ENCODE measurements at regions not wholly inside any gene's neighbourhood (a gene's known extent, or its start where the extent isn't known, plus 50 kb on each side); places are given as distances from the start of the nearest gene placed in this dataset.

GRCh38 chr13:85445534-85445933 lies 353.7 kb downstream of the SLITRK6 start:
- FAIRE-seq = no peak

DNA sequence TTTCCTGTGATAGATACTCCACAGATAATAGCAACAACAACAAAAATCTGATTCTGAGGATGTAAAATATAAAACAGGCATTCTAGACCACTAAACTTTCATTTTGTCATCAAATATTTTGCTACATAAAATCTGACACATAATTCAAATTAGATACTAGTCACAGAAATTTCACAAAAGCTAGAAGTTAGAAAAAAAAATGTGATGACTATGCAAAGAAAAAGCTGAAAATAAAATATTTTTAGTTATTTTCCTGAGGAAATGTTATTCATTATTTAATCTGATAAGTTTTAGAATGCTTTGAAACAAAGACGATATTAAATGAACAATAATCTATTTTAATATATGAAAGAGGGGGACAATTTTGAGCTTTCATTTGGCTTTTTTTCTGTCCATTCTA lies 357.2 kb downstream of the SLITRK6 start:
- no peak for FAIRE-seq

DNA sequence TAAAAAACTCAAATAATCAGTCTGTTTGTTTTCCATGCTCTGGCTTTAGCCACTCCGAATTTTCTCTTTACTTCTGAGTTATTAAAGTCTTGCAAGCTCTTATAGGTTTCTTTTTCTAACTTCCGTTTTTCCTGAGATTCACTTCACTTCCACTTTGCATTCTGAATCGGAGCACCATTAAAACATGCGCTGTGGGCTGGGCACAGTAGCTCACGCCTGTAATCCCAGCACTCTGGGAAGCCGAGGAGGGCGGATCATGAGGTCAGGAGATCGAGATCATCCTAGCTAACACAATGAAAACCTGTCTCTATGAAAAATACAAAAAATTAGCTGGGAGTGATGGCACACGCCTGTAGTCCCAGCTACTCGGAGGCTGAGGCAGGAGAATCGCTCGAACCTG lies 357.9 kb downstream of the SLITRK6 start:
- no peak for FAIRE-seq

DNA sequence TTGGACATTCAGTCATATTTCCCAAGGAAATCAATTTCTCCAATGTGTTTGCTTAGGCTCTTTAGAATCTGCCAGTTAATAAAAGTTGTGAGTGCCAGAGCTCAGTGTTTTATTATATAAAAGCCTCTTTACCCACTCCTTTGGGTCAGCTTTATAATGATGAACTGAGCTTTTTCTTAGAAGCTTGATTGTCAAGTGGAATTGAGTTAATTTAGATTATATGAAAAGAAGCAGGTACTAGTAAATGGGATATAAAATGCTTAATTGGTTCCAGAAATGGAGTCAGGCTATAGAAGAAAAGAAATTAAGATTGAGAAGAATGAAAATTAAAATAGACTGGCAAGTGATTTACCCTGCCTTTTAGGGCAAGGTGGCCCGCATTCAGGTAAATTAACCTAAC lies 363.2 kb downstream of the SLITRK6 start:
- FAIRE-seq = no peak

- FAIRE-seq = no peak
Measured at GRCh38 chr13:85434927-85435326, 364.3 kb downstream of the SLITRK6 start.

- FAIRE-seq = no peak
Measured at GRCh38 chr13:85432881-85433280, 366.3 kb downstream of the SLITRK6 start.

DNA sequence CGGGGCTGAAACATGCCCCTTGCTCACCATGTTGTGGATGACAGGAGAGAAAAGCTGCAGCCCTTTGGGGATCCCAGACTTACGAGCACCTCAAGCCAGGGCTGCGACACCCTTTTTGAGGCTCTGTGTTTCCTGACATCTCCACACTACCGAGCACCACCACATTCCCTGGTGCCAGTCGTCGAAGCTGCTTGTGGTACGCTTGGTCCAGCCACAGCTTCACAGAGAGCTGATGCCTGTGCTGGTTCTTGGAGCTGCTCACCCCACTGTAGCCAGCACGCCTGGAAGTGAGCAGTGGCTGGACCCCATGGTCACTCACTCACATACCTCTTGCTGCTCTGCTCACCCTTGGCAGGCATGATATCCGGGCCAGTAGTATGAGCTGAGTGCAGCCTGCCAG lies 367.5 kb downstream of the SLITRK6 start:
- no peak for FAIRE-seq

GRCh38 chr13:85430216-85430794 lies 368.9 kb downstream of the SLITRK6 start:
- FAIRE-seq = no peak

- FAIRE-seq = no peak
Measured at GRCh38 chr13:85427416-85427815, 371.8 kb downstream of the SLITRK6 start.

DNA sequence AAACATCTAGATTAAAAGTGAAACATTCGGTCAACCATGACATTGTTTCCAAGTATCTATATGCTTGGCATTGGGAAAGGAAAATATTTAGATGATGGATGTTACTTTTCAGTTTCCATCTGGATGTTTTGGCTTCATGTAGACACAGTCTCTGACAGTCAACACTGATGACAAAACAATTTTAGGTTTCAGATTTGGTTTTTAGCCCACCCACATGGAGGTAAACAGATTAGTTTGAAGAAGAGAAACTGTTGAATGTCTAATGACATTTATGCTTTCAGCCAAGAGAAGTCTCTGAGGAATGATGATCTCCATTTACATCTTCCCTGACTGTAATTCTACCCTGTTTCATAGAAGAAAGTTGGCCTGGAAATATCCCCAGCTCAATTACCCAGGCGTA lies 379.1 kb downstream of the SLITRK6 start:
- FAIRE-seq = no peak

DNA sequence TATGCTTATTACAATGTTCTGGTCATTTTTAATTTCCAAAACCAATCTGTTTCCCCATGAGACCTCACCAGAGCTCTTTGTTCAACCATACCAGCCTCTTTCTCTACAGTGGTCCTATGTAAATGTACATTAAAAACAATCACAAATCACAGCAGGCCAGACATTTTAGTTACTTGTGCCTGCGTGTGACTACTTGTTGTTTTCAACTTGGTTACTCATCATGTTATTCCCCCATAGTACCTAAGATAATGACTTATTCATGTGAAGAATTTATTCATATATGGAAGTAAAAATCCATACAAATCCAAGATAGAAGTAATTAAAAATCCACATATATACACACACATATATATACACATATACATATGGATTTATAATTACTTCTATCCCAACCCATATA lies 379.6 kb downstream of the SLITRK6 start:
- FAIRE-seq = no peak

GRCh38 chr13:85417807-85418206 lies 381.4 kb downstream of the SLITRK6 start:
- FAIRE-seq = no peak

- no peak for FAIRE-seq
Measured at GRCh38 chr13:85413664-85414063, 385.6 kb downstream of the SLITRK6 start.

GRCh38 chr13:85412448-85412847 lies 386.8 kb downstream of the SLITRK6 start:
- FAIRE-seq = no peak

- no peak for FAIRE-seq
Measured at GRCh38 chr13:85411591-85411990, 387.6 kb downstream of the SLITRK6 start.

DNA sequence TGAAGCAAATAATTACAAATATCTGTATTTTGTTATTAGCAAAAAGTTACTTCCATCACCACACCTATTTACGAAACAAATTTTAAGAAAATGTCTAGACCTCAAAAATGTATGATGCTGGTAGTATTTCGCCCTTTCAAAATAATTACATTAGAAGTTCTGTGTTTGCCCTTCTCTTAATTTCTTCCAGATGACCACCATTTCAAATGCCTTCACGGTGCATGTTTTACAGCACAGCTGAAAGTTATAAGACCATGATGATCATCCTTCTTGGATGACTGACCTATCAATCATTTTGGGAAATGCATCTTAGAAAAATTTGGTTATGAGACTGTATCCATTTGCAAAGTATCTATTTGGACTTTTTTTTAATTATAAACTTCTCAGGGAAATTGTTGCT lies 390.8 kb downstream of the SLITRK6 start:
- FAIRE-seq = no peak

DNA sequence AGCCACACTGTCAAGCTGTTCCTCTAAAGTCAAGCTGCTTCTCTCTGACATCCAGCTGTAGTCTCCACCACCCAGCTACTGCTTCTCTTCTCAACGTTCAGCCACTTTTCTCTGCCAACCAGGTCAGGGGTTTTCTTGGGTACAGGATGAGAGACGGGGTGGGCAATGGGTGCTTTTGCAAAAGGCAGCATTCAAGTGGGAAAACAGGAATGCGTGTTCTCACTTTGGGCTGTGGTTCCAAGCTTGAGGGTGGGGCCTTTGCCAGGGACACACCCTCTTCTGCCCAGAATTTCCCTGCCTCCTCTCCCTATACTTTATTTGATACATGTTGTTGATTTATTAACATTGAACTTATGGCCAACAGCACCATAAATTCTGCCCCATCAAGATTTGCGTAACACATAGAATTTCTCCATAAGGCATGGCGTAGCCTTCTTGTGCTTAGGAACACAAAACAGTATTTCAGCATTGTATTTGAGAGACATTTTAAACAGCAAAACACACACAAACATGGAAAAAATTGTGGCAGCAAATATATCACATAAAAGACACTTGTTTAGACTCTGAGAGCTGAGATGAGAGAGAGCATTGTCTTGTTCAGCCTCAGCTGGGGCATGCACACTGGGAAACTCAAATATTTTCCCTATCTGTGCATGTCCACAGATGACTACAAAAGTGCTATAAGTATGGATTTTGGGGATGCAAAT lies 392.8 kb downstream of the SLITRK6 start:
- no peak for FAIRE-seq

DNA sequence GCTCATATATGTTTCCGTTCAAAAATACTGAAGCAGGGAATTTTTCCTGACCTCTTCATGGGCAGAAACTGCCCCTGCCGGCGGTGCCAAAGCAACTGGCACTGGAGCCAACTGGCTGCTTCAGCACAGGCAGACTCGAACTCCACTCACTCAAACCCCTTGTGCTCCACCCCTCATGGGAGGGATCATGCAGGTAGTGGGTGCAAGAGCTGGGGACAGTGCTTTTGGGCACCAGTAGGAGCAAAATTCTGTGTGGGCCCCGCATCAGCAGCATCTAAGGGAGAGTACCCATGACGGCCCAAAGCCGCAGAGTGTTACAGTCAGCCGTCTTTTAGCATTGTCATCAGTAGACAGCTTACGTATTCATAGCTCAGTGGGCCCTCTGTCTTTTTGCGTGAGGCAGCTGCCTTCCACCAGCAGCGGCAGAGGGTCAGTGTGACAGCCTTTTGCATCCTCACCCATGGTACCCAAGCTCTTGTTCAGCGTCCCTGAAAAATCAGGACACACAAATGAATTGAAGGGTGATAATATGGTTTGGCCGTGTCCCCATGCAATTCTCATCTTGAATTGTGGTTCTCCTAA lies 393.8 kb downstream of the SLITRK6 start:
- no peak for FAIRE-seq

GRCh38 chr13:85386424-85386823 lies 412.8 kb downstream of the SLITRK6 start:
- FAIRE-seq = no peak

- FAIRE-seq = no peak
Measured at GRCh38 chr13:85383291-85383690, 415.9 kb downstream of the SLITRK6 start.

DNA sequence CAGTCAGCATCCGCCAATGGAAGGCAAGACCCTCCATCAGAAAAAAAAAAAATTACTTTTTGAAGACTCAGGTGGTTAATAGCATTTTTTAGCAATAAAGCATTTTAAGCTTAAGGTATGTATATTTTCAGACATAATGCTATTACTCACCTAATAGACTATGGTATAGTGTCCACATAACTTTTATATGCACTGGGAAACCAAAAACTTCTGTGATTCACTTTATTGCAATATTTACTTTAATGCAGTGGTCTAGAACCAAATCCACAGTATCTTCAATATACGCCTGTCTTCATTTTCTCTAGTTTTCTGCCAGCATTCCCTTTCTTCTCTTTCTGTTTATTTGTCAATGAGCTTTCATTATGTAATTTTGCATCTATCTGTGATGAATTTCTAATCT lies 418.1 kb downstream of the SLITRK6 start:
- no peak for FAIRE-seq

GRCh38 chr13:85379991-85380390 lies 419.2 kb downstream of the SLITRK6 start:
- no peak for FAIRE-seq

DNA sequence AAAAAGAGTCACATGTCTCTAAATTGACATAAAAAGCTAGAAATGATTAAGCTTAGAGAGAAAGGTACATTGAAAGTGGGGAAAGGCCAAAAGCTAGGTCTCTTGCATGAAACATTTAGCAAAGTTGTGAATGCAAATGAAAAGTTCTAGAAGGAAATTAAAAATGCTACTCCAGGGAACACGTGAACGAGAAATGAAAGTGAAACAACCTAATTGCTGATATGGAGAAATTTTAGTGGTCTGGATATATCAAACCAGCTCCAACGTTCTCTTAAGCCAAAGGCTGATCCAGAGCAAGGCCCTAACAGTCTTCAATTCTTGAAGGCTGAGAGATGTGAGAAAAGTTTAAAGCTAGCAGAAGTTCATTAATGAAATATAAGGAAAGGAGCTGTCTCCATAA lies 419.8 kb downstream of the SLITRK6 start:
- FAIRE-seq = no peak

DNA sequence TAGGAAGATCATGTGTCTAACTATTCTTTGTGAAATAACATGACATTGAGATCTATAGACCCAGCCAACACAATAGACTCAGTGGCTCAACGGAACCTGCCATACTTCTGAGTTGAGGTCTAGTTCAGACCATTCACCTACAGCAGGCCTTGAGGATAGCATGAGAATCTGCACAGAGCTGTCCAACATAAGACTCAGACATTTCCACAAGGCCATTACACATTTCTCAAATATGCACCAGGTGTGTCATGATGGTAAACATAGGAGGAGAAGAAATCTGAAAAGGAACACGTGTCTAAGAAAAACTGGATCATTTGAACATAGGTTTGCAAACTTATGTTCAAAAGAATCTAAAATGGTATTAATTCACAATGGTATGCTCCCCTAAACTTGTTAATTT lies 421.4 kb downstream of the SLITRK6 start:
- no peak for FAIRE-seq

- no peak for FAIRE-seq
Measured at GRCh38 chr13:85373322-85373721, 425.9 kb downstream of the SLITRK6 start.

All from TTC549 (cell line).